Suppressor macrophage treated with lipopolysaccharide for 1 hour (primary cell): ENCODE measurements at regions not wholly inside any gene's neighbourhood (a gene's known extent, or its start where the extent isn't known, plus 50 kb on each side); places are given as distances from the start of the nearest gene placed in this dataset.
"Not testable (repeated sequence)": the region's sequence is repeated elsewhere in the genome, so short reads cannot be mapped to it uniquely, and the experiment has no call there.

Experiments used
- DNase-seq, 3 donors: peaks; one replicate each; pipeline ENCODE4 v3.0.0-alpha.2; 2020 to 2022

DNA sequence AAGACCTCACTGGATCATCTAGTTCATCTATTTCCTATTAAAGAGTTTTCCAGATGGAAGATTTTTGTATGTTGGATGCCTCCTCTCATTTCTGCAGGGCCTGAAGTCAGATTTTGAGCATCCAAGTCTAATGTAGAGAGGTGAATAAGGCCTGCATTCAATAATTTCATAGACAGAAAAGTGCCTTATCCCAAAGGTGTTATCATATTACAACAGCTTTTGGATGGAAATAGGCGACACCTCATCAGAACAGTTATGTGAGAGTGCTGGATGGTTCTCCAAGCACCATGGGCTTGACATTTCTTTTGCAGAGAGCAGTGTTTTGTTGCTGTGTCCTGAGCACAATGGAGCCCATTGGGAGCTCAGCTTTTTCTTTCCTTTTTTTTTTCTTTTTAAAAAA is 162.4 kb upstream of the MEOX2 start:
- DNase-seq: no peak

DNA sequence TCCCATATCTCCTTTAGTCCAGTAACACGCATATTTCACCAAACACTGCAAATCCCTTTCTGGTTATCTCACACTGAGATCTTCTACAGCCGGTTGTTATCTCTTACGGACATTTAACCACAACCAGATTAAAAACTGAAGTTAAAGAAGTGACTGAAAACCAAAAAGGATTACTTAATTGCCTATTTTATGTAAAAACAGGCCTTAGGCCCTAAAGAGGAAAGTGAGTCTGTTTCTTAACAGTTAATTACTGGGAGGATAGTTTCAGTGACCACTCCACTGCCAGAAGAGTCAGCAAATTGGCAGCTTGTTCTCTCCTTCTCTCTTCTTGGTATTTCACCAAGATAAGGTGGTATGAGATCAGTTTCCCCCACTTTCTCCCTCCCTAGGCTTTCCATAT is 161.9 kb upstream of the MEOX2 start:
- no peak for DNase-seq

- no peak for DNase-seq
These were observed 159.4 kb upstream of the MEOX2 start for GRCh38 chr7:15845868-15846267.

GRCh38 chr7:15845461-15845860 is 159.0 kb upstream of the MEOX2 start:
- no peak for DNase-seq

DNA sequence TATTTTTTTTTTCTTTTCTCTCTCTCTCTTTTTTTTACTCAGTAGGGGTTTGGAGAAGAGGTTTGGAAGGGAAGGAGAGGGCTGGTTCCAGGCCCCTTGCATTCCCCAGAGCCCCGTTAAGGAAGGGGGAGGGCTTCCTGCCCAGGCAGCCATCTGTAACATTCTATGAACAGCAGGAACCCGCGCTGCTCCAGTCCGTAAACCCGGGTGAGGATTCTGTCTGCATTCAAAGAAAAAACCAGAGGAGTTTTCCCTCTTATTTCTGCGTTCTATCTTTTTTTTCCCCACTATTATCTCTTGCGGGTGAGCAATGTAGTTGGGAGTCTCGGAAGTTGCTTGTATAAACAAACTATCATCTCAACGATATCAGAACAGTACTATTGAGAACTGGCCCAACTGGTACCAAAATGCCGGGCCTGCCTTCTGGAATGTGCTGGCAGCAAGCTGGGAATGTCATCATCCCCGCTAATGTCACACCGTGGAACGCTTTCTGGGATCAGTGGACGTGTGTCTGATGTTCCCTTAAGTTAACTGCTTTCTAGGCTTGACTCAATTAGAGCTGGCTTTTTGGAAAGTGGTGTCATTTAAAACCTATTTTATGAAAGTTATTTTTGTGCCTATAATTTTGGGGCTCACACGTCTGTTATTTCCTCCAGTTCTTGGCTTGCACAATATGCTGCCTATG is 153.1 kb upstream of the MEOX2 start:
- no peak for DNase-seq

- DNase-seq: no peak
These were observed 151.8 kb upstream of the MEOX2 start for GRCh38 chr7:15838265-15838664.

DNA sequence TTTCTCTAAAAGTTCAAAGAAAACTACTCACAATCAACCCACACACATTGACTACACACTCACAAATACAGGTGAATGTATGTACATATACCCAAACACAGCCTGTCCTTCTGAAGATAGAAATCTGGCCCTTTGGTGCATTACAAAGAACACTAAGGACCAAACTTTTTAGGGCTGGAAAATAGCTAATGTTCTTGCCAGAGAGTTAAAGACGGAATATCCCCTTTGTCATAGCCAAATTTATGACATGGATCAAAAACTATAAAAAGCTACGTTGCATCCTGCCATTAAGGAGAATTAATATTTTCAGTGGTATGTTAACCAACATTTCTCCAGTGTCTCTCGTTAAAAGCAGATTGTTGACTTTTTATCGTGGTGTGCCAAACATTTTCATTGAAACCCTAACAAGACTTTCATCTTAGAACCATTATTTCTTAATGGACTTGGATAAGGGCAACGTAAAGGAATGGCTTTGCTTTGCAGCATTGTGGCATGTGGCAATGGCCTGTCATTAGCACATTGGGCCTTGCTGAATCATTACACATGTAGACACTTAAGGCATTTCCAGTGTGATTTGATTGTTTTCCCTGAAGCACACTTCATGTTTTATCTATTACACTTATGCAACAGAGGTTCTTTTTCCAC is 150.9 kb upstream of the MEOX2 start:
- DNase-seq: no peak

DNA sequence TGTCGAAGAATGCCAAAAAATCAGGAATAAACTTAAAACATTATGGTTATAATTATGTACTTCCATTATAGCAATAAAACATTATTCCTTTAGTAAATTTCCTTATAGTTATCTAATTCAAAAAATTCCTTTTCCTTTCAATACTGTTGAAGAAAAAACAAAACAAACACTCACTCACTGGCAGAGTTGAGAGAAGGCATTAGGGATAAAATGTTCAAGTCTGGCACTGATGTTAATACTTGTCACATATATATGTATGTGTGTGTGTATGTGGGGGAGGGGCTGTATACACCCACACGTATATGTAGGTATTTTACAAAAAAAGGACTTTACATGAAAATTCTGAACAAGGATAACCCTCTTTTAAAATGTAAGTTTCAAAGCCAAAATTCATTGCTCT is 150.2 kb upstream of the MEOX2 start:
- no peak for DNase-seq

DNA sequence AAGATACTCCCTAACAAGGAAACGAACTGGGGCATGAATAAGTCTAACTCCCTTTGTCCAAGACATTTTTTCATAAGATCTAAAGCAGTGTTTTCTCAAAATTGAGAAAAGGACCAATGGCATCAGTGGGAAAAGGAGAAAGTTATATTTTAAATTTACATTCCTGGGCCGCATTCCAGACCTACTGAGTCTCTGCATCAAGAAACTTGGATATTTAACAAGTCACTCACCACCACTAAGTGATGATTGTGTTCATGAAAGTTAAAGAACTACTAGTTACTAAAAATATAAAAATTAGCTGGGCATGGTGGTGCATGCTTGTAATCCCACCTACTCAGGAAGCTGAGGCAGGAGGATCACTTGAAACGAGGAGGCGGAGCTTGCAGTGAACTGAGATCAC is 149.6 kb upstream of the MEOX2 start:
- no peak for DNase-seq

DNA sequence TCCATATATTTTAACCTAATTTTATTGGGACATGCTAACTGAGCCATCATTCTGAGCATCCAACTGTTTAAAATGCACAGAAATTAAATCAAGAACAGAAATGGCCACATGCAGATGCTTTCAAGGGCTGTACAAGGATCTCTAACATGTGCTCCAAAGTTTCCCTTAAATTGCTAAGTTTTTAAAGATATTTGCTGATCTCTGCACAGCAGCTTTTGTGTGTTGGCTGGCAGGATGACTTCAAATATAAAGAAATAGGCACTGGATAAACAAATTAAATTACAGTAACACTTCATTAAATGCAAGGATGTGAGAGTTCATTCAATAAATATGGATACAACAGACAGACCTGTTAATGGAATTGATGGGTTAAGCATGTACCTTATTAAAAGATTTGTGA is 148.0 kb upstream of the MEOX2 start:
- DNase-seq: no peak

GRCh38 chr7:15832996-15833395 is 146.5 kb upstream of the MEOX2 start:
- DNase-seq: no peak

- no peak for DNase-seq
These were observed 145.1 kb upstream of the MEOX2 start for GRCh38 chr7:15831606-15832005.

- DNase-seq: no peak
These were observed 143.2 kb upstream of the MEOX2 start for GRCh38 chr7:15829691-15830090.

DNA sequence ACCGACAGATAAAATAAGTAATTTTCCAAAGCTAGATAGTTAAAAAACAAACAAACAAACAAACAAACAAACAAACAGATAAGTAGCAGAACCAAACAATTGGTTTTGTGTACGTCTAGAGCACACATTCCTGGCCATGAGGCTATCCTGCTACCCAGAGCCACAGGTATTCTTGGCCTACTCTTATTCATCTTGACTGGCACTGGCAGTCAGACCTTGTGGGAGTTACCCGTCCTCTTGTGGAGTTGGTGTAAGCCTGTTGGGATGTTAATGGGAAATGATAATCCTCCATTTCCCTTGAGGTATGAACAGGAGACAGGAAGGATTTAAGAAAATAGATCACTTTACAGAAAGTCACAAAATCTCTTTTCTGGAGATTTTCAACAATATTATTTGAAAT is 142.4 kb upstream of the MEOX2 start:
- DNase-seq: no peak

DNA sequence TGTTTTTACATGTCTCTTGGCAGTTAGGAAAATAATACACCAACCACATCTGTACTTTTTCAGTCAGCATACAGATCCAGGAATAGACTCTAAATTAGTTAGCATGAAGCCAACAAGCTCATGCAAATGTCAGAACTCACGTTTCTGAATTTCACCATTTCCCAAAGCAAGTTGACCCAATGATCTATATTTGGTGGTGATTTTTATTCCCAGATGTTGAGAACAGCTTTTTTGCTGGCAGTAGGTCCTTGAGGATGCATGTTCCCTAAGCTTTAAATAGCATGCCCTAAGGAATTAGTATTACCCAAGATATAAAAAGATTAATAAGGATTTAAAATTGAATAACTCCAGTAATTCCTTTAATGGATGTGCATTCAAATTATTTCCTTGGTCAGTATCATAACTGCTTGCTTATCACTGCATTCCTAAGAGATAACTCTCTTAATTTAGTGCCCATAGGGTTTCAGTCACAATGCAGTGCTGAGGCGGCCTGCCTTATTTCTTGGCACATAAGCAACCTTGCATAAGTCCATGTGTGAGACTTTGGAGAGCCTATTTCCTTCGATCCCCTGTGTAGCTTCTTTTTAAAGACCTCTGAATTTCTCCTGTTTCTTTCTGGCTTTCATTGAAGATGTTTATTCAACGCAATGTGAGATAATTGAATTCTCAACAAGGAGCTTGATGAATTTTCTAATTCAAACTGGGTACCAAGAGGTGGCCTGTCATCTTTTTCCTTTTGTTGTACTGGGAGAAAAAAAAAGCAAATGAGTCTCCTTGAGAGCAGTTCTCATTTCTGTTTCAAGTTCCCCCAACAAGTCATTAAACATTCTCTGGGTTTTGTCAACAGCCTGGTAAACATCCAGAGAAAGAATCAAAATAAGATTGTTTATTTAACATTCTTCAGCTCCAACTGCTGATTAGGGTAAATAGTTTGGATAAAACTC is 135.3 kb upstream of the MEOX2 start:
- DNase-seq: peak in 1 of 3 donors; percentile 4

DNA sequence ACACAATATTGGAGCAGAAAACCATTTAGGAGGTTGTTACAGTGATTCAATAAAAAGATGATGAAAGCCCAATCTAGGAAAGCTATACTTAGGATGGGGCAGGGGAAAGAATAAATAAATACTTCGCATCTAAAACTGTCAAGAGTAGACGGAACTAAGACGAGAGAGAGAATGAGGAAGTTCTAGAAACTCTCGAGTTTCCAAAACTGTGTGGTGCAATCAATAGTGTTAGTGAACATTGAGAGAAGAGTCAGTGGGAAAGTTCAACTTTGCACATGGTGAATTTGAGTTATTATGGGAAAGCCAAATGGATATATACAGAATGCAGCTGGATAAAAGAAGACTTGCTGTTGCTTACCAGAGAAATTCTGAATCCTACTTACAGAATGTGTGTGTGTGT is 133.8 kb upstream of the MEOX2 start:
- DNase-seq: peak; percentile 54 to 86 (median 79)

DNA sequence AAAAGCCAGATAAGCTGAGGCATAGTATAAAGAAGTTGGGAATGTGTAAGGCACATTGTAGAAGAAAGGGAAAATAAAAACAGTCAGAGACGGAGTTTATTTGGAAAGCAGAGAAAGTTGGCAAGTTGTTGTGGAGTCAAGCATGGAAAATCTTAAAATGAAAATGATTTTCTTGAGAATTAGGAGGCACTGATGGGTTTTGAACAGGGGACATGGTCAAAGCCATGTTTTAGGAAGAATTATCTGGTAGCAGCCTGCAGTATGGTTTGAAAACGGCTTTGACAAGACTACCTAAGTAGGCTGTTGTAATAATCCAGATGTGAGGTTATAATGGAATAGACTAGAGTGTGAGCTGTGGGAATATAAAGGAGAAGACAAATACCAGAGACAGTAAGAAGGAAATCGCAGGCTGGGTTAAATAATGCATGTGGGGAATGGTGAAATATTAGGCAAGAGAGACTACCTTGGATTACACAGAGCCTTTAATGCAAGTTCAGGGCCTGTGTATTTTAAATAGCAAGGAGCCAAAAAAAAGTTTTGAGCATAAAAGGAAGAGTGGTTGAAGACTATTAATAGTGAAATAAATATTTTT is 130.4 kb upstream of the MEOX2 start:
- DNase-seq: no peak

GRCh38 chr7:15813448-15813847 is 127.0 kb upstream of the MEOX2 start:
- DNase-seq: no peak

DNA sequence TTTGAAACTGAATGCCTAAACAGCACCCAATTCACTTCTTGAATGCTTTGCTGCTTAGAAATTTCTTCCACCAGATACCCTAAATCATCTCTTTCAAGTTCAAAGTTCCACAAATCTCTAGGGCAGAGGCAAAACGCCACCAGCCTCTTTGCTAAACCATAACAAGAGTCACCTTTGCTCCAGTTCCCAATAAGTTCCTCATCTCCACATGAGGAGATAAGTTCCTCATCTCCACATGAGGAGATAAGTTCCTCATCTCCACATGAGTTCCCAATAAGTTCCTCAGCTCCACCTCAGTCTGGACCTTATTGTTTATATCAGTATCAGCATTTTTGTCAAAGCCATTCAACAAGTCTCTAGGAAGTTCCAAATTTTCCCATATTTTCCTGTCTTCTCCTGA is 123.9 kb upstream of the MEOX2 start:
- peak in 2 of 3 donors; percentile 42 for DNase-seq

DNA sequence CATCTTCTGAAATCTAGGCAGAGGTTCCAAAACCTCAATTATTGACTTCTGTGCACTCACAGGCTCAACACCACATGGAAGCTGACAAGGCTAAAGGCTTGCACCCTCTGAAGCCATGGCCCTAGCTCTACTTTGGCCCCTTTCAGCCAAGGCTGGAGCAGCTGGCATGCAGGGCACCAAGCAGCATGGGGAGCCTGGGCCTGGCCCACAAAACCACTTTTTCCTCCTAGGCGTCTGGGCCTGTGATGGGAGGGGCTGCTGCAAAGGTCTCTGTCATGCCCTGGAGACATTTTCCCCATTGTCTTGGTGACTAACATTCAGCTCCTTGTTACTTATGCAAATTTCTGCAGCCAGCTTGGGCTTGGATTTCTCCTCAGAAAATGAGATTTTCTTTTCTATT is 123.5 kb upstream of the MEOX2 start:
- DNase-seq: not testable (repeated sequence)

GRCh38 chr7:15805891-15806290 is 119.4 kb upstream of the MEOX2 start:
- no peak for DNase-seq

GRCh38 chr7:15802425-15802824 is 115.9 kb upstream of the MEOX2 start:
- no peak for DNase-seq

DNA sequence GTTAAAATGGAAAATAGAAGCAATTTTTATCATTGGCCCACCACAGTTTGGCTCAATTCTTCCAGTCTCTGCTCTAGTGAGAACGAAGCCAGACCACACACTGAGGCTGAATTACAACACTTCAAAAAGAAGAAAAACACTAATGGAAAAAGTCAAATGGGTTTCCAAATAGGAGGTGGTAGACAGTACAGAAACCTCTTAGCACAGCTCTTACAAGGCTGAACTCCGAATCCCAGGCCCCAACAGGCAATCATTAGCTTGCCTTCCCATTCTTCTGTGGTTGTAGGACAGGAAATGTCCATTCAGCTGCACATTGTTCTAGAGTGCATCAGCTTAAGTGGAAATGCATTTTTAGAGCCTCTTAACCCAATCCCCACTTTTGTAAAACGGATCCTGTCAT is 115.1 kb upstream of the MEOX2 start:
- DNase-seq: no peak
